BJ (cell line): ENCODE measurements at regions not wholly inside any gene's neighbourhood (a gene's known extent, or its start where the extent isn't known, plus 50 kb on each side); places are given as distances from the start of the nearest gene placed in this dataset.

Experiments
- CTCF ChIA-PET: fragments of 350-600 bp; formaldehyde crosslinking; extraction: SDS; loops from one replicate; lab custom pipeline; 2021; ENCODE audit warnings: antibody characterized with exemption, inconsistent platforms; lab: Yijun Ruan, JAX
- POLR2A ChIA-PET: fragments of 300-600 bp; sonication (Branson Sonifier 250); formaldehyde crosslinking; extraction: SDS; loops from one replicate; lab custom pipeline; 2021; ENCODE audit warnings: antibody characterized with exemption; lab: Charles Lee
- DNase-seq: peaks from one replicate; pipeline ENCODE4 v3.0.0-alpha.2; 2011; ENCODE audit warnings: low read depth
- H3K27me3 ChIP-seq: 2 replicates; pipeline ENCODE4 v1.6.0; 2011; ENCODE audit warnings: low read length; ENCODE audit not compliant: control insufficient read depth, insufficient read depth
- H3K36me3 ChIP-seq: 2 replicates; pipeline ENCODE4 v1.5.1; 2011; ENCODE audit warnings: low read length; ENCODE audit not compliant: control insufficient read depth, insufficient read depth
- H3K4me3 ChIP-seq: 2 replicates; pipeline ENCODE4 v1.5.1; 2011; ENCODE audit warnings: low read depth, mild to moderate bottlenecking, control low read depth, low read length
- TF ChIP-seq, protein P1 (sequence below): IDR thresholded peaks from 2 replicates; pipeline ENCODE4 v1.5.1; 2011; ENCODE audit warnings: low read depth, mild to moderate bottlenecking, control low read depth, inconsistent platforms, low read length, moderate library complexity; ENCODE audit not compliant: insufficient read depth

DNA sequence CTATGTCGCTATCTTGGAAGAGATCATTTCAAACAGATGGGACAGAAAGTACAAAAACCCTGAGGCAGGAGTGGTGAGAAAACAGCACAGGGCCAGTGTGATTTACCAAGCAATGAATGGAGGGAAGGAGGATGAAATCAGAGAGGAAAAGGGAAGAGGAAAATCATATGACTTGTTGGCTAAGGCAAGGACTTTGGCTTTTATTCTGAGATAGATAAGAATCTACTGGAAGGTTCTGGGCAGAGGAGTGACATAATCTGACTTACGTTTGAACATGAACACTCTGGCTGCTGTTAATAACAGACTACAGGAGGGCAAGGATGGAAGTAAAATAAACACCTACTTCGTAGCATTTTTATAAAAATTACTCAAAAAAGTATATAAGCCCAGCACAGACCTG is 207.8 kb upstream of the SLC7A11 start:
- H3K4me3 ChIP-seq: no peak overlapping the region
- no peaks in the 10 kb centered on the region for H3K36me3 ChIP-seq
- no peak for DNase-seq
- TF ChIP-seq, protein P1, sequence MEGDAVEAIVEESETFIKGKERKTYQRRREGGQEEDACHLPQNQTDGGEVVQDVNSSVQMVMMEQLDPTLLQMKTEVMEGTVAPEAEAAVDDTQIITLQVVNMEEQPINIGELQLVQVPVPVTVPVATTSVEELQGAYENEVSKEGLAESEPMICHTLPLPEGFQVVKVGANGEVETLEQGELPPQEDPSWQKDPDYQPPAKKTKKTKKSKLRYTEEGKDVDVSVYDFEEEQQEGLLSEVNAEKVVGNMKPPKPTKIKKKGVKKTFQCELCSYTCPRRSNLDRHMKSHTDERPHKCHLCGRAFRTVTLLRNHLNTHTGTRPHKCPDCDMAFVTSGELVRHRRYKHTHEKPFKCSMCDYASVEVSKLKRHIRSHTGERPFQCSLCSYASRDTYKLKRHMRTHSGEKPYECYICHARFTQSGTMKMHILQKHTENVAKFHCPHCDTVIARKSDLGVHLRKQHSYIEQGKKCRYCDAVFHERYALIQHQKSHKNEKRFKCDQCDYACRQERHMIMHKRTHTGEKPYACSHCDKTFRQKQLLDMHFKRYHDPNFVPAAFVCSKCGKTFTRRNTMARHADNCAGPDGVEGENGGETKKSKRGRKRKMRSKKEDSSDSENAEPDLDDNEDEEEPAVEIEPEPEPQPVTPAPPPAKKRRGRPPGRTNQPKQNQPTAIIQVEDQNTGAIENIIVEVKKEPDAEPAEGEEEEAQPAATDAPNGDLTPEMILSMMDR: no peak
- POLR2A ChIA-PET: interaction anchor here (0.6 kb wide), 1 partner anchor 564 kb away, joined by 4 read pairs; no protein-coding TSS in a partner anchor
- no peaks in the 10 kb centered on the region for H3K27me3 ChIP-seq
- CTCF ChIA-PET: no interaction called here

DNA sequence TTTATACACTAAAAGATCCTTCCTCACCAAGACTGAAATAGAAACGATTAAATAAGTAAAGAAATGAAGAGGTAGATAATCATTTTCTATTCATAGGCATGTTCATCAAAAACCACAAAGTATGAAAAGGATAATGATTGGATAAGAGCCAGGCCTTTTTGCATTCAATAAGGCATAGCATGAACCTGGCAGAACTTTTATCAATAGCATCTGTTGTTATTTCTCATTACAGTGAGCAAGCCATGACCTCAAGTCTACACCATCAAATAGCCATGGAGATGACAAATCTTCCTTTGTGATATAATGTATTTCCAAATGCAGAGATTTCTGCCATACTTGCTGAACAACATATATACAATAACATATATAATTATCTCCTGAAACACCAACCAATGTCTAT is 206.0 kb upstream of the SLC7A11 start:
- CTCF ChIA-PET: no interaction called here
- no peaks in the 10 kb centered on the region for H3K27me3 ChIP-seq
- no peak overlapping the region for H3K4me3 ChIP-seq
- TF ChIP-seq, protein P1: no peak
- DNase-seq: no peak
- POLR2A ChIA-PET: no interaction called here
- H3K36me3 ChIP-seq: no peaks in the 10 kb centered on the region

DNA sequence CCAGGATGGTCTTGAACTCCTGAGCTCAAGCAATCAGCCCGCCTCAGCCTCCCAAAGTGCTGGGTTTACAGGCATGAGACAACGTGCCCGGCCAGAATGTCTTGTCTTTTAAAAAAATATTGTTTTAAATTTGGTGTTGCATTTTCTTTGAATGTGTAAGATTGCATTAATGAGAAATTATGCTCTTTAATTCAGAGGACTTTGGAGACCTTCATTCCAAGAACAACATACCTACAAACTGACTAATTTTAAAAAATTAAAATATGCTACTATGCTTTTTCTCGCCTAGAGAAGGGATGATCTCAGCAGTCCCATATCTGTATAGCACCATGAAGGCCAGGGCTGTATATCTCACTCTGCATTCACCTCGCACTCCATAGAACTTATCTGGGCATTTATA is 204.3 kb upstream of the SLC7A11 start:
- CTCF ChIA-PET: no interaction called here
- POLR2A ChIA-PET: no interaction called here
- H3K4me3 ChIP-seq: no peak overlapping the region
- no peak for DNase-seq
- H3K27me3 ChIP-seq: no peaks in the 10 kb centered on the region
- no peaks in the 10 kb centered on the region for H3K36me3 ChIP-seq
- TF ChIP-seq, protein P1: no peak

DNA sequence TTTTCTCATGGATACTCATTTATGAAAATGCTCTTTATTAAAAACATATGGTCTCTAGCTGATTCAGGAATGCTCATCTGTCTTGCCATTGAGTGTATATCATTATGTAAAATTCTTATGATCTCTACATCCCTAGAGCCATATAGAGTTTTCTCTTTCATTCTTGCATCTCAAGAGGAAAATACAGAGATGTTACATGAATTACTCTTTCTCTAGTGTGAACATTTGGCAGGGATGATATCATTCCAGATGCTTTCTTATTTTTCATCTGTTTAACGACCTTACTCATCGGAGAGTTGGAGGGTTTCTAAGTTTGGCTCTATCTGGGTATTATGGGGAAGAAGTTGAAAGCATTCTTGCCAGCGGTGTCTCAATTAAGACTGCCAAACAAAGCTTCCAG is 202.9 kb upstream of the SLC7A11 start:
- POLR2A ChIA-PET: no interaction called here

DNA sequence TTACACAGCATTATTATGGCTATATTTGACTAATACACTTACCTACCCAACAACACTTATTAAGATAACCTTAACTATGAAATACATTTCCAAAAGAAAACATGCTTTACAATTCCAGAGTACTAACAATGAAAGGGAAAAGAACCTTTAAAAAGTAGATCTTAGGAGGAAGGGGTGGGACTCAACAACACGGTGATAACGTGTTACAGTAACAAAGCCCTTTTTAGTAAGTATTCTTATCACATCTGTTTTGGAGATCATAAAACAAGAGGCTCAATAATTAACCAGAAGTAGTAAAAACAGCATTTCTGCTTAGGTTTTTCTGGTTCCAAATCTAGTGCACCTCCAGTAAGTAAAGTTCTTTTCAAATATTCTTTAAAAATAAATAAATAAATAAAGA is 202.1 kb upstream of the SLC7A11 start:
- TF ChIP-seq, protein P1: no peak
- ChIA-PET CTCF (no interaction called here), POLR2A (no interaction called here)
- DNase-seq: no peak
- H3K4me3 ChIP-seq: no peak overlapping the region
- no peaks in the 10 kb centered on the region for H3K27me3 ChIP-seq
- no peaks in the 10 kb centered on the region for H3K36me3 ChIP-seq

More for the DNA sequence above, 202.9 kb upstream of the SLC7A11 start:
- Histone ChIP-seq H3K4me3 (no peak overlapping the region), H3K27me3 (no peaks in the 10 kb centered on the region), H3K36me3 (no peaks in the 10 kb centered on the region)
- DNase-seq: peak; percentile 66
- TF ChIP-seq, protein P1: no peak
- CTCF ChIA-PET: no interaction called here
